Uterus (tissue), 3 donors: ENCODE measurements at regions not wholly inside any gene's neighbourhood (a gene's known extent, or its start where the extent isn't known, plus 50 kb on each side); places are given as distances from the start of the nearest gene placed in this dataset.
"Not testable (repeated sequence)": the region's sequence is repeated elsewhere in the genome, so short reads cannot be mapped to it uniquely, and the experiment has no call there.

Source experiments
- DNase-seq, 2 donors: peaks; one replicate each; pipeline ENCODE4 v3.0.0-alpha.2; 2019 to 2020
- H3K27ac ChIP-seq, 2 donors: fragments of 200-600 bp; sonication (generic); 1 replicate in 1 of 2; 2 replicates in 1 of 2; pipeline ENCODE4 v1.5.1; 2016 to 2018
- H3K27me3 ChIP-seq, 2 donors: fragments of 200-600 bp; sonication (generic); one replicate each; pipeline ENCODE4 v1.5.1; 2018 to 2019; ENCODE audit warnings: control low read depth in 1 of 2
- H3K36me3 ChIP-seq, 2 donors: fragments of 200-600 bp; sonication (generic); one replicate each; pipeline ENCODE4 v1.5.1; 2019; ENCODE audit warnings: control low read depth in 1 of 2
- H3K4me1 ChIP-seq, 2 donors: fragments of 200-600 bp; sonication (generic); one replicate each; pipeline ENCODE4 v1.5.1; 2018 to 2019; ENCODE audit warnings: control low read depth in 1 of 2
- H3K4me3 ChIP-seq, 2 donors: fragments of 200-600 bp; sonication (generic); 1 replicate in 1 of 2; 2 replicates in 1 of 2; pipeline ENCODE4 v1.5.1; 2018 to 2019; ENCODE audit warnings: mild to moderate bottlenecking in 1 of 2
- H3K9me3 ChIP-seq, 2 donors: fragments of 200-600 bp; sonication (generic); one replicate each; pipeline ENCODE4 v1.5.1; 2019; ENCODE audit warnings: control low read depth in 1 of 2
- POLR2A ChIP-seq, 2 donors: fragments of 450-650 bp; IDR thresholded peaks; one replicate each; pipeline ENCODE4 v1.6.1; 2016; ENCODE audit warnings: antibody characterized with exemption in 2 of 2, mild to moderate bottlenecking in 1 of 2, moderate library complexity in 1 of 2
- intact Hi-C: fragments of 100-400 bp; cut with DNase I; formaldehyde crosslinking; loops from one replicate; pipeline ENCODE4 v1.15.1; 2023; ENCODE audit warnings: low total_unique reads
- TF ChIP-seq, protein P1 (sequence below), 4 experiments: fragments of 200-600 bp in 2 of 4; fragments of 450-650 bp in 2 of 4; sonication (generic) in 2 of 4; IDR thresholded peaks; one replicate each; pipeline ENCODE4 v1.5.1; 2016 to 2019; ENCODE audit warnings: antibody characterized with exemption in 4 of 4, mild to moderate bottlenecking in 2 of 4, moderate library complexity in 1 of 4
- donor health status: DM: yes; HTN: yes; CAD: no.

DNA sequence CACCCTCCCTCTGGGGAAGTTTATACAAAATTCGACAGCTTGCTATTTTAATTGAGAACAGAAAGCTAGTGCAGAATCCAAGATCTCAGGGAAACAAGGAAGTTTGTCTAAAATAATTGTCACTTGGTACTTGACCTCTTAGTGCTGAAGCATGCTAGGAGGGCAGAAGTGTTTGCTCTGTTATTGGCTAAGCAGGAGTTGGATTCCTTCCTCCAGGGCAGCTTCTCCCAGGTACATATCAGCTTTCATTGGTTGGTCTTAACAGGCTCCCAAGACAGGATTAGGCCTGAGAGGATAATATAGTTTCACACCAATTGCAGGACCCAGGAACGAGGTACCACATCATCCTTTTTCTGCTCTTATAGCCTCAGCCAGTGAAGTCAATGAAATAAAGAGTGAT is 432.8 kb downstream of the IRX1 start:
- Histone ChIP-seq H3K27ac (no peak overlapping the region), H3K9me3 (no peaks in the 10 kb centered on the region), H3K4me3 (no peak overlapping the region), H3K4me1 (no peaks in the 10 kb centered on the region), H3K36me3 (no peaks in the 10 kb centered on the region), H3K27me3 (no peaks in the 10 kb centered on the region)
- TF ChIP-seq, protein P1, sequence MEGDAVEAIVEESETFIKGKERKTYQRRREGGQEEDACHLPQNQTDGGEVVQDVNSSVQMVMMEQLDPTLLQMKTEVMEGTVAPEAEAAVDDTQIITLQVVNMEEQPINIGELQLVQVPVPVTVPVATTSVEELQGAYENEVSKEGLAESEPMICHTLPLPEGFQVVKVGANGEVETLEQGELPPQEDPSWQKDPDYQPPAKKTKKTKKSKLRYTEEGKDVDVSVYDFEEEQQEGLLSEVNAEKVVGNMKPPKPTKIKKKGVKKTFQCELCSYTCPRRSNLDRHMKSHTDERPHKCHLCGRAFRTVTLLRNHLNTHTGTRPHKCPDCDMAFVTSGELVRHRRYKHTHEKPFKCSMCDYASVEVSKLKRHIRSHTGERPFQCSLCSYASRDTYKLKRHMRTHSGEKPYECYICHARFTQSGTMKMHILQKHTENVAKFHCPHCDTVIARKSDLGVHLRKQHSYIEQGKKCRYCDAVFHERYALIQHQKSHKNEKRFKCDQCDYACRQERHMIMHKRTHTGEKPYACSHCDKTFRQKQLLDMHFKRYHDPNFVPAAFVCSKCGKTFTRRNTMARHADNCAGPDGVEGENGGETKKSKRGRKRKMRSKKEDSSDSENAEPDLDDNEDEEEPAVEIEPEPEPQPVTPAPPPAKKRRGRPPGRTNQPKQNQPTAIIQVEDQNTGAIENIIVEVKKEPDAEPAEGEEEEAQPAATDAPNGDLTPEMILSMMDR (IDR thresholded peaks at IDR 0.05): no peak
- TF ChIP-seq POLR2A (IDR thresholded peaks at IDR 0.05): no peak
- no peak for DNase-seq
- intact Hi-C loops: no loop called here

- H3K4me3 ChIP-seq, H3K27me3 ChIP-seq, H3K27ac ChIP-seq, H3K9me3 ChIP-seq, DNase-seq, H3K4me1 ChIP-seq, H3K36me3 ChIP-seq, intact Hi-C loops: not testable (repeated sequence)
These were observed 437.9 kb downstream of the IRX1 start for GRCh38 chr5:4033546-4033945.

DNA sequence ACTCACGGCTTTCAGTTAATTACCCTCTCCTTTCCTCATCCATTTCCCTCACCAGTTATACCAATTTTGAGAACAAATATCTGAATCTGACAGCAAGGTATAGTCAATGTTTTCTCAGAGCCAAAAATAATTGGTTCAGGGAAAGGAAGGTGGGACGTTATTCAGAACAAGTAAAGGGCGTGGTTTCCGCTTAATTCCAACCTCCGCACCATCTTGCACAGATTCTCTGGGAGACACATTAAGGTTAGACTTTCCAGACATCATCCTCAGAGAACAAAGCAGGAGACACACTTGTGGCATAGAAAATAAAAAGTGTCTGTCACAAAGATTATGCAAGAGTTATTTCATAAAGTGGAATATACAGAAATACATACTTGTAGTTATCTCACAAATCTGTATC is 441.2 kb downstream of the IRX1 start:
- intact Hi-C loops: no loop called here
- no peak overlapping the region for H3K27ac ChIP-seq
- H3K4me1 ChIP-seq: no peaks in the 10 kb centered on the region
- no peak overlapping the region for H3K4me3 ChIP-seq
- TF ChIP-seq, protein P1 (IDR thresholded peaks at IDR 0.05): no peak
- no peak for TF ChIP-seq POLR2A (IDR thresholded peaks at IDR 0.05)
- H3K36me3 ChIP-seq: no peaks in the 10 kb centered on the region
- DNase-seq: no peak
- no peaks in the 10 kb centered on the region for H3K9me3 ChIP-seq
- H3K27me3 ChIP-seq: no peaks in the 10 kb centered on the region

DNA sequence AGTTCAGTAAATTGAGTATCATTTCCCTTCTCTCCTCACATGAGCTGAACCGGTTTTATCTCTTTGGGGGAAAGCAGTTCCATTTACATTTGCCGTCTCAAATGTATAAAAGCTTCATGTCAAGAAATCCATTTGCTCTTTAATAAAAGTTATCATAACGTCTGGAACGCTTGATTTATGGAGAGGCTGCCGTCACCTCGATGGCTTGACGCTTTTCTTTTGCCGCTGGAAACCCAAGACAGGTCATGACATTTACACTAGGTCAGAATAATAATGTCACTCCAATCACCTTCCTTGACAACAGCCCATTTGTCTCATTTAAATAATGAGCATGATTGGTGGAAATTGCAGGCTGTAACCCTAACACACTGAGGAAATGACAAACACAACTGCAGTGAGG is 443.4 kb downstream of the IRX1 start:
- H3K9me3 ChIP-seq: no peaks in the 10 kb centered on the region
- H3K4me1 ChIP-seq: no peaks in the 10 kb centered on the region
- TF ChIP-seq POLR2A (IDR thresholded peaks at IDR 0.05): no peak
- TF ChIP-seq, protein P1 (IDR thresholded peaks at IDR 0.05): no peak
- H3K4me3 ChIP-seq: no peak overlapping the region
- DNase-seq: no peak
- intact Hi-C loops: no loop called here
- no peaks in the 10 kb centered on the region for H3K27me3 ChIP-seq
- H3K27ac ChIP-seq: no peak overlapping the region
- no peaks in the 10 kb centered on the region for H3K36me3 ChIP-seq

- Histone ChIP-seq H3K9me3 (no peaks in the 10 kb centered on the region), H3K27ac (no peak overlapping the region), H3K4me3 (no peak overlapping the region), H3K27me3 (no peaks in the 10 kb centered on the region), H3K36me3 (no peaks in the 10 kb centered on the region), H3K4me1 (no peaks in the 10 kb centered on the region)
- intact Hi-C loops: no loop called here
- TF ChIP-seq POLR2A (IDR thresholded peaks at IDR 0.05): no peak
- TF ChIP-seq, protein P1 (IDR thresholded peaks at IDR 0.05): no peak
- DNase-seq: no peak
These were observed 446.7 kb downstream of the IRX1 start for GRCh38 chr5:4042311-4042710.

DNA sequence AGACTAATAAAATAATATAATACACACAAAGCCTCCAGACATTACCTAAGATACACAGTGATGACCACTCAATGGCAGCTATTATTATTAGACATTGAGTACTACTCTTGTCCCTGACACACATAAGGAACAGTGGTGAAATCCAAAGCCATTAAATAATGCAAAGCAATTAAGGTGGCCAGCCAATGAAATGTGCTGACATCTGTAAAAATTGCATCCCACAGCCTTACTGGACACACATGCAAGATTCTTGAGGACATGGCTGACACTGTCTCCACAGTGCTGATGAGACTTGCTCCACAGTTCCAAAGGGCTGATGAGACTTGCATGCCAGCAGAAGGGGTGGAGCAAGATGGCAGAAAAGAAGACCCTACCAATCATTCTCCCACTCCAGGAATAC is 447.5 kb downstream of the IRX1 start:
- TF ChIP-seq, protein P1 (IDR thresholded peaks at IDR 0.05): no peak
- no peak for TF ChIP-seq POLR2A (IDR thresholded peaks at IDR 0.05)
- intact Hi-C loops: no loop called here
- no peak overlapping the region for H3K4me3 ChIP-seq
- no peaks in the 10 kb centered on the region for H3K36me3 ChIP-seq
- no peaks in the 10 kb centered on the region for H3K4me1 ChIP-seq
- no peaks in the 10 kb centered on the region for H3K27me3 ChIP-seq
- DNase-seq: no peak
- no peaks in the 10 kb centered on the region for H3K9me3 ChIP-seq
- no peak overlapping the region for H3K27ac ChIP-seq
